ENCODE measurements at regions not wholly inside any gene's neighbourhood (a gene's known extent, or its start where the extent isn't known, plus 50 kb on each side); places are given as distances from the start of the nearest gene placed in this dataset.

GRCh38 chr4:12421364-12421763 lies 992.7 kb upstream of the HS3ST1 start:
- Histone ChIP-seq H3K79me1 (ENCODE audit: low read depth in 1 of 2, low read length in 2 of 2) (no peaks in the 10 kb centered on the region), H3K36me3 (ENCODE audit: control insufficient read depth, insufficient read depth, low read length) (no peaks in the 10 kb centered on the region), H3K27me3 (ENCODE audit: control insufficient read depth, insufficient read depth, low read length) (no peaks in the 10 kb centered on the region), H3K4me1 (ENCODE audit: control insufficient read depth, insufficient read depth, low read length) (no peaks in the 10 kb centered on the region), H2AK9ac (replicated peaks; ENCODE audit: low read depth, low read length, poor library complexity) (no peak overlapping the region), H4K91ac (ENCODE audit: insufficient read depth, low read depth, low read length) (no peak overlapping the region), H4K5ac (ENCODE audit: low read depth, low read length) (no peak overlapping the region), H3K18ac (ENCODE audit: low read depth, low read length) (no peak overlapping the region), H3K56ac (ENCODE audit: extremely low read depth, insufficient read depth, low read length) (no peak overlapping the region), H3K9me3 (ENCODE audit: control insufficient read depth, insufficient read depth, low read length) (peaks cover 4% of the 10 kb centered on the region), H3K9ac (ENCODE audit: low read depth, low read length) (no peak overlapping the region), H3K4ac (ENCODE audit: low read depth, low read length) (no peak overlapping the region), H3K14ac (replicated peaks; ENCODE audit: low read depth, low read length) (no peak overlapping the region), H2BK5ac (ENCODE audit: low read depth, low read length, poor library complexity, severe bottlenecking) (no peak overlapping the region), H4K20me1 (ENCODE audit: insufficient read depth, low read length) (no peaks in the 10 kb centered on the region), H4K8ac (ENCODE audit: low read depth in 2 of 2, low read length in 2 of 2) (no peak overlapping the region), H2BK15ac (ENCODE audit: low read depth, low read length) (no peak overlapping the region), H3K4me2 (ENCODE audit: low read depth, low read length) (no peak overlapping the region), H3K27ac (ENCODE audit: insufficient read depth, low read length) (no peak overlapping the region), H3K4me3 (ENCODE audit: insufficient read depth, low read depth, low read length) (no peak overlapping the region), H2AFZ (replicated peaks; ENCODE audit: low read length, poor library complexity) (no peak overlapping the region), H3K23ac (ENCODE audit: low read depth, low read length) (no peak overlapping the region), H2AK5ac (ENCODE audit: low read depth, low read length) (no peak overlapping the region), H2BK120ac (ENCODE audit: low read depth, low read length) (no peak overlapping the region), H2BK20ac (ENCODE audit: low read depth, low read length) (no peak overlapping the region), H3K9me1 (ENCODE audit: insufficient read depth, low read length) (no peaks in the 10 kb centered on the region)
- 74% methylated on average over 2 of the region's 5 CpGs; no CpG with 5 or more reads in 1 of the 2 experiments for WGBS, 2 experiments (ENCODE audit: extremely low coverage in 2 of 2, insufficient read length in 1 of 2)
- DNase-seq (no peak), ATAC-seq (ENCODE audit: low read depth) (no peak)
- TF ChIP-seq RCOR1 (IDR thresholded peaks at IDR 0.05; ENCODE audit: insufficient replicate concordance, low read length) (no peak), BHLHE40 (IDR thresholded peaks at IDR 0.05; ENCODE audit: low read depth, low read length) (no peak), ELK1 (IDR thresholded peaks at IDR 0.05; ENCODE audit: borderline replicate concordance, low read depth, low read length) (no peak), USF2 (IDR thresholded peaks at IDR 0.05; ENCODE audit: low read depth, low read length) (no peak)
- in situ Hi-C loops (cut with MboI; ENCODE audit: low sequenced_read_pairs) (no loop called here), dilution Hi-C loops (cut with HindIII; ENCODE audit: low sequenced_read_pairs, unreplicated experiment) (no loop called here), intact Hi-C loops (cut with micrococcal nuclease) (no loop called here)
- no TSS peak for BruUV-seq (replicated peaks)
- ChIA-PET CTCF (interaction anchor here (0.6 kb wide), 1 partner anchor 393 kb away, joined by 3 read pairs; no protein-coding TSS in a partner anchor), POLR2A (ENCODE audit: unreplicated experiment) (no interaction called here)
